HEK293 (cell line): ENCODE measurements at regions not wholly inside any gene's neighbourhood (a gene's known extent, or its start where the extent isn't known, plus 50 kb on each side); places are given as distances from the start of the nearest gene placed in this dataset.

Source experiments
- CTCF ChIA-PET: fragments of 350-600 bp; formaldehyde crosslinking; extraction: SDS; loops from one replicate; lab custom pipeline; 2021; ENCODE audit warnings: antibody characterized with exemption; lab: Yijun Ruan, JAX
- POLR2A ChIA-PET: fragments of 300-600 bp; formaldehyde crosslinking; extraction: SDS; loops from one replicate; lab custom pipeline; 2020; ENCODE audit warnings: antibody characterized with exemption, inconsistent platforms; lab: Yijun Ruan, JAX
- H3K27ac ChIP-seq: fragments of 200-500 bp; sonication (Bioruptor generic); 2 replicates; pipeline ENCODE4 v1.5.1; 2014; ENCODE audit warnings: low read depth, low read length, control low read depth, inconsistent platforms; ENCODE audit errors: extremely low read depth
- H3K36me3 ChIP-seq, 2 experiments: fragments of 200-500 bp in 1 of 2; sonication (Bioruptor generic) in 1 of 2; 1 replicate in 1 of 2; 2 replicates in 1 of 2; pipeline ENCODE4 v1.5.1; 2014 to 2017; ENCODE audit warnings: inconsistent platforms in 2 of 2, low read length in 2 of 2; ENCODE audit not compliant: control insufficient read depth in 2 of 2, insufficient read depth in 1 of 2
- H3K4me1 ChIP-seq: fragments of 200-500 bp; sonication (Bioruptor generic); 2 replicates; pipeline ENCODE4 v1.5.1; 2014; ENCODE audit warnings: mild to moderate bottlenecking, low read length, inconsistent platforms; ENCODE audit not compliant: control insufficient read depth, insufficient read depth
- H3K4me3 ChIP-seq: 2 replicates; pipeline ENCODE4 v1.5.1; 2011; ENCODE audit warnings: low read depth, mild to moderate bottlenecking, control low read depth, low read length, moderate library complexity
- H3K9me3 ChIP-seq: fragments of 200-500 bp; sonication (Bioruptor generic); 2 replicates; pipeline ENCODE4 v1.5.1; 2014; ENCODE audit warnings: low read depth, low read length, inconsistent platforms; ENCODE audit not compliant: control insufficient read depth, insufficient read depth
- GLI4 ChIP-seq: fragments of 450-650 bp; formaldehyde crosslinking; IDR thresholded peaks from 2 replicates; pipeline ENCODE4 v1.5.1; 2016; ENCODE audit warnings: missing biosample characterization, missing genetic modification characterization
- PRDM1 ChIP-seq: fragments of 450-650 bp; formaldehyde crosslinking; IDR thresholded peaks from 2 replicates; pipeline ENCODE4; 2016; ENCODE audit warnings: missing biosample characterization, missing genetic modification characterization
- REST ChIP-seq: fragments of 450-650 bp; formaldehyde crosslinking; IDR thresholded peaks from 2 replicates; pipeline ENCODE4 v1.5.1; 2016; ENCODE audit warnings: missing biosample characterization, missing genetic modification characterization
- ZBTB49 ChIP-seq: fragments of 450-650 bp; formaldehyde crosslinking; IDR thresholded peaks from 2 replicates; pipeline ENCODE4 v1.5.1; 2016; ENCODE audit warnings: missing biosample characterization, missing genetic modification characterization, low read depth
- ZEB2 ChIP-seq: fragments of 450-650 bp; formaldehyde crosslinking; IDR thresholded peaks from 2 replicates; pipeline ENCODE4 v1.5.1; 2016; ENCODE audit warnings: missing biosample characterization, missing genetic modification characterization
- ZNF10 ChIP-seq: fragments of 450-650 bp; formaldehyde crosslinking; IDR thresholded peaks from 2 replicates; pipeline ENCODE4 v1.5.1; 2017; ENCODE audit warnings: missing biosample characterization, missing genetic modification characterization
- ZNF155 ChIP-seq: fragments of 450-650 bp; formaldehyde crosslinking; IDR thresholded peaks from 2 replicates; pipeline ENCODE4 v1.5.1; 2016; ENCODE audit warnings: missing biosample characterization, missing genetic modification characterization
- ZNF274 ChIP-seq, 2 experiments: fragments of 200-500 bp in 1 of 2; fragments of 450-650 bp in 1 of 2; sonication (Bioruptor generic) in 1 of 2; formaldehyde crosslinking in 1 of 2; IDR thresholded peaks; 2 replicates each; pipeline versions ENCODE4 v1.5.1 to v1.6.1; 2014 to 2016; ENCODE audit warnings: borderline replicate concordance in 1 of 2, inconsistent platforms in 1 of 2, low read length in 1 of 2, missing biosample characterization in 1 of 2, missing genetic modification characterization in 1 of 2
- ZNF292 ChIP-seq: fragments of 450-650 bp; formaldehyde crosslinking; IDR thresholded peaks from 2 replicates; pipeline ENCODE4 v1.5.1; 2016; ENCODE audit warnings: low read depth, missing biosample characterization, missing genetic modification characterization, borderline replicate concordance
- ZNF311 ChIP-seq: fragments of 450-650 bp; formaldehyde crosslinking; IDR thresholded peaks from 2 replicates; pipeline ENCODE4 v1.5.1; 2017; ENCODE audit warnings: missing biosample characterization, missing genetic modification characterization, borderline replicate concordance
- ZNF341 ChIP-seq: fragments of 450-650 bp; formaldehyde crosslinking; IDR thresholded peaks from 2 replicates; pipeline ENCODE4; 2016; ENCODE audit warnings: low read depth, missing biosample characterization, missing genetic modification characterization
- ZNF639 ChIP-seq: fragments of 450-650 bp; formaldehyde crosslinking; IDR thresholded peaks from 2 replicates; pipeline ENCODE4 v1.5.1; 2016; ENCODE audit warnings: missing biosample characterization, missing genetic modification characterization
- ZNF645 ChIP-seq: fragments of 450-650 bp; formaldehyde crosslinking; IDR thresholded peaks from 2 replicates; pipeline ENCODE4; 2016; ENCODE audit warnings: missing biosample characterization, missing genetic modification characterization
- ZNF843 ChIP-seq: fragments of 450-650 bp; formaldehyde crosslinking; IDR thresholded peaks from 2 replicates; pipeline ENCODE4 v1.5.1; 2016; ENCODE audit warnings: missing biosample characterization, missing genetic modification characterization
- TF ChIP-seq, protein P1 (sequence below): fragments of 450-650 bp; formaldehyde crosslinking; IDR thresholded peaks from 2 replicates; pipeline ENCODE4 v1.5.1; 2017; ENCODE audit warnings: missing biosample characterization, missing genetic modification characterization

DNA sequence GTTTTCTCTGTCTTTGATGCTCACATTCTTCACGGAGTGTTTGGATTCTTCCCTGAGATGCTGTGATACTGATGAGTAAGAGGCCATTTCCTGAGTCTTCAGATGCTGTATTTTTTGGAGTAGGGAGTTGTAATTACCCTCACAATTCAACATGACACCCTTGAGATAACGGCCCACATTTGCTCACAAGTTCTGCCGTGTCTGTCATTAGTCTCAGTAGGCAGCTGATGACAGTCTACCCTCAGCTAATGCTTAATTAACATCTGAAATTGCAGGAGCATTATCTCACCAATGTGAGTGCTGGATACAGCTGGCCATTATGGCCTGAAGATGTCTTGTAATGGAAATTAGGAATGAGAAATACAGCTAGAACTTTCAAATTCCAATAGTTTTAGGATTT is 307.1 kb upstream of the ADCY2 start (continued):
- TF ChIP-seq ZNF274 (IDR thresholded peaks at IDR 0.05; ENCODE audit: low read length) (no peak), ZNF274 (tag by site-specific recombination; IDR thresholded peaks at IDR 0.05; ENCODE audit: borderline replicate concordance) (no peak), ZNF341 (tag by site-specific recombination) (no peak), ZNF155 (no peak), ZNF843 (no peak), ZBTB49 (tag by site-specific recombination) (no peak), ZNF645 (tag by site-specific recombination) (no peak)

DNA sequence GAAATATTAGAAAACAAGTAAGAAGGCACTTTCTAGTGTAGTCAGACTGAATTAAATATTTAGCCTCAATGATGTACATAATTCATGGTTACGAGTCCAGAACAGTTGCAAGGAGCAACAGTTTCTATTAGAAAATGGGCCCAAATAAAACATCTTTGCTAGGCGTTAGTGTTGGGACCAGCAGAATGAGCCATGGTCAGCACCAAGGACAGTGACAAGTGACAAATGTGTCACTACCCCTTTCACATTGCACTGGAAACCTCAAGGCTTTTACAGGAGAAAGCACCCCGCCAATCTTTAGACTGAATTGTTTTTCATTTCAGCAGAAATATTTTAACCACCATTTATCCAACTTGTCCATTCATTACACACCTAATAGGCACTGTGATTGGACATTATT is 301.3 kb upstream of the ADCY2 start:
- ChIA-PET CTCF (no interaction called here), POLR2A (no interaction called here)
- no peaks in the 10 kb centered on the region for H3K36me3 ChIP-seq
- no peaks in the 10 kb centered on the region for H3K4me1 ChIP-seq
- H3K9me3 ChIP-seq, result no peaks in the 10 kb centered on the region
- H3K4me3 ChIP-seq, result no peak overlapping the region
- TF ChIP-seq ZNF639 (tag by site-specific recombination) (no peak), ZNF292 (tag by site-specific recombination) (no peak), ZNF10 (no peak), ZEB2 (tag by site-specific recombination) (no peak), ZNF311 (tag by site-specific recombination) (no peak), REST (tag by site-specific recombination) (peak; percentile 95), PRDM1 (no peak)
- TF ChIP-seq, all 188 proteins: peak for 1
- H3K27ac ChIP-seq, result no peak overlapping the region

- no peak for TF ChIP-seq GLI4 (tag by site-specific recombination)
- TF ChIP-seq, protein P1, sequence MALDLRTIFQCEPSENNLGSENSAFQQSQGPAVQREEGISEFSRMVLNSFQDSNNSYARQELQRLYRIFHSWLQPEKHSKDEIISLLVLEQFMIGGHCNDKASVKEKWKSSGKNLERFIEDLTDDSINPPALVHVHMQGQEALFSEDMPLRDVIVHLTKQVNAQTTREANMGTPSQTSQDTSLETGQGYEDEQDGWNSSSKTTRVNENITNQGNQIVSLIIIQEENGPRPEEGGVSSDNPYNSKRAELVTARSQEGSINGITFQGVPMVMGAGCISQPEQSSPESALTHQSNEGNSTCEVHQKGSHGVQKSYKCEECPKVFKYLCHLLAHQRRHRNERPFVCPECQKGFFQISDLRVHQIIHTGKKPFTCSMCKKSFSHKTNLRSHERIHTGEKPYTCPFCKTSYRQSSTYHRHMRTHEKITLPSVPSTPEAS (tag by site-specific recombination), result 0 out of 2 replicates have a peak, but pooled peaks have one; percentile 40
- H3K27ac ChIP-seq, result no peak overlapping the region
- no peak overlapping the region for H3K4me3 ChIP-seq
- ChIA-PET CTCF (interaction anchor here (0.7 kb wide), 1 partner anchor 604 kb away, joined by 3 read pairs; no protein-coding TSS in a partner anchor), POLR2A (no interaction called here)
- no peaks in the 10 kb centered on the region for H3K9me3 ChIP-seq
- H3K4me1 ChIP-seq, result no peaks in the 10 kb centered on the region
- no peaks in the 10 kb centered on the region for H3K36me3 ChIP-seq
Measured at GRCh38 chr5:7096294-7096693, 299.6 kb upstream of the ADCY2 start.
